Karpas-422 (cell line): ENCODE measurements at regions not wholly inside any gene's neighbourhood (a gene's known extent, or its start where the extent isn't known, plus 50 kb on each side); places are given as distances from the start of the nearest gene placed in this dataset.
"Not testable (repeated sequence)": the region's sequence is repeated elsewhere in the genome, so short reads cannot be mapped to it uniquely, and the experiment has no call there.

Source experiments
- DNase-seq: peaks from one replicate; pipeline ENCODE4 v3.0.0-alpha.2; 2015
- H2AFZ ChIP-seq: fragments of 200-600 bp; sonication (generic); 2 replicates; pipeline ENCODE4 v1.6.1; 2014; ENCODE audit warnings: antibody characterized with exemption, low read length, mixed read lengths
- H3K27ac ChIP-seq: fragments of 200-600 bp; sonication (generic); 2 replicates; pipeline ENCODE4 v1.5.1; 2014; ENCODE audit warnings: mild to moderate bottlenecking, low read length, moderate library complexity
- H3K27me3 ChIP-seq: fragments of 200-600 bp; sonication (generic); 2 replicates; pipeline ENCODE4 v1.6.1; 2014; ENCODE audit warnings: low read length, mixed read lengths
- H3K36me3 ChIP-seq: fragments of 200-600 bp; sonication (generic); 2 replicates; pipeline ENCODE4 v1.6.1; 2014; ENCODE audit warnings: low read length, mixed read lengths; ENCODE audit not compliant: insufficient read depth
- H3K4me1 ChIP-seq: fragments of 200-600 bp; sonication (generic); 2 replicates; pipeline ENCODE4 v1.6.1; 2014; ENCODE audit warnings: mild to moderate bottlenecking, low read length, mixed read lengths
- H3K4me2 ChIP-seq: fragments of 200-600 bp; sonication (generic); 2 replicates; pipeline ENCODE4 v1.6.1; 2014; ENCODE audit warnings: low read length, low read depth, mild to moderate bottlenecking; ENCODE audit not compliant: poor library complexity, severe bottlenecking
- H3K4me3 ChIP-seq: fragments of 200-600 bp; sonication (generic); 2 replicates; pipeline ENCODE4 v1.5.1; 2014; ENCODE audit warnings: mild to moderate bottlenecking, antibody characterized with exemption, low read length, mixed read lengths
- H3K79me2 ChIP-seq: fragments of 200-600 bp; sonication (generic); 2 replicates; pipeline ENCODE4 v1.6.1; 2014; ENCODE audit warnings: mild to moderate bottlenecking, low read length, mixed read lengths
- H3K9ac ChIP-seq: fragments of 200-600 bp; sonication (generic); 2 replicates; pipeline ENCODE4 v1.6.0; 2014; ENCODE audit warnings: low read length
- H3K9me2 ChIP-seq: fragments of 200-600 bp; sonication (generic), shearing (Covaris generic); replicated peaks from 2 replicates; pipeline ENCODE4 v1.6.0; 2014; ENCODE audit warnings: mild to moderate bottlenecking, low read length, moderate library complexity; ENCODE audit not compliant: insufficient read depth
- H3K9me3 ChIP-seq: fragments of 300-700, 200-600 bp; sonication (generic); 2 replicates; pipeline ENCODE4 v1.6.1; 2014; ENCODE audit warnings: low read length, mixed read lengths
- H4K20me1 ChIP-seq: fragments of 200-600 bp; sonication (generic); 2 replicates; pipeline ENCODE4 v1.6.1; 2014; ENCODE audit warnings: mild to moderate bottlenecking, antibody characterized with exemption, low read length, low read depth; ENCODE audit not compliant: insufficient read depth

DNA sequence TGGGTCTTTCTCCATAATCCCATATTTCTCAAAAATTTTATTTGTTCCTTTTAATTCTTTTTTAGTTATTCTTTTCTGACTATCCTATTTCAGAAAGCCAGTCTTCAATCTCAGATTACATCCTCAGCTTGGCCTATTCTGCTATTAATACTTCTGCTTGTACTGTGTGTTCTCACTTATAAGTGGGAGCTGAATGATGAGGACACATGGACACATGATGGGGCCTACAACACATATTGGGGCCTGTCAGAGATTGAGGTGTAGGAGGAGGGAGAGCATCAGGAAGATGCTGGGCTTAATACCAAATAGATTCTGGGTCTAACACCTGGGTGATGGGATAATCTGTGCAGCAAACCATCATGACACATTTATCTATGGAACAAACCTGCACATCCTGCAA, 82.3 kb downstream of the MAGEE1 start:
- no peaks in the 10 kb centered on the region for H3K27me3 ChIP-seq
- H3K36me3 ChIP-seq = no peaks in the 10 kb centered on the region
- H2AFZ ChIP-seq = no peak overlapping the region
- H3K79me2 ChIP-seq = no peaks in the 10 kb centered on the region
- H4K20me1 ChIP-seq = no peaks in the 10 kb centered on the region
- no peak overlapping the region for H3K27ac ChIP-seq
- H3K9ac ChIP-seq = no peak overlapping the region
- H3K4me3 ChIP-seq = no peak overlapping the region
- no peaks in the 10 kb centered on the region for H3K4me1 ChIP-seq
- no peak for DNase-seq
- no peak overlapping the region for H3K4me2 ChIP-seq
- H3K9me2 ChIP-seq = no peaks in the 10 kb centered on the region
- H3K9me3 ChIP-seq = no peaks in the 10 kb centered on the region

DNA sequence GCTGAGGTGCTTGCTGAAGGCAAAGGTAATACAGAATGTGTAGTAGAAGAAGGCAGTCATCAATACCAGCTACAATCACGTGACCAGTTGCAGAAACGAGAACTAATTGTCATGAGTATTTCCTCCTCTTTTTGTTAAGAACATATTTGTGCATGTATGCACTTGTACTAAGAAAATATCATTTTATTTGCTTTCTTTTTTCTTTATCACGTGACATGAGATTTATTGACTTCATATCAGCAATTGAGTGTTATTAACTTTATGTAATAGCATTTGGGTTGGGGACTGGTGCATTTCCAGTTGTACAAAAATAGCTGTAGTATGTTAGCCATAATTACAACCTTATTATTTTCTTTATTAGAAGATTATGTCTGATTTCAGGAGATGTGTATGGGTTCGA, 90.0 kb downstream of the MAGEE1 start:
- Histone ChIP-seq H4K20me1 (no peaks in the 10 kb centered on the region), H3K27ac (no peak overlapping the region), H3K79me2 (no peaks in the 10 kb centered on the region), H3K4me3 (no peak overlapping the region), H3K36me3 (no peaks in the 10 kb centered on the region), H3K9me3 (no peaks in the 10 kb centered on the region), H3K4me1 (no peaks in the 10 kb centered on the region), H3K9me2 (no peaks in the 10 kb centered on the region; the same call in 1 of the 2 replicates), H3K4me2 (no peak overlapping the region), H3K9ac (no peak overlapping the region), H3K27me3 (no peaks in the 10 kb centered on the region), H2AFZ (no peak overlapping the region)
- DNase-seq = no peak

DNA sequence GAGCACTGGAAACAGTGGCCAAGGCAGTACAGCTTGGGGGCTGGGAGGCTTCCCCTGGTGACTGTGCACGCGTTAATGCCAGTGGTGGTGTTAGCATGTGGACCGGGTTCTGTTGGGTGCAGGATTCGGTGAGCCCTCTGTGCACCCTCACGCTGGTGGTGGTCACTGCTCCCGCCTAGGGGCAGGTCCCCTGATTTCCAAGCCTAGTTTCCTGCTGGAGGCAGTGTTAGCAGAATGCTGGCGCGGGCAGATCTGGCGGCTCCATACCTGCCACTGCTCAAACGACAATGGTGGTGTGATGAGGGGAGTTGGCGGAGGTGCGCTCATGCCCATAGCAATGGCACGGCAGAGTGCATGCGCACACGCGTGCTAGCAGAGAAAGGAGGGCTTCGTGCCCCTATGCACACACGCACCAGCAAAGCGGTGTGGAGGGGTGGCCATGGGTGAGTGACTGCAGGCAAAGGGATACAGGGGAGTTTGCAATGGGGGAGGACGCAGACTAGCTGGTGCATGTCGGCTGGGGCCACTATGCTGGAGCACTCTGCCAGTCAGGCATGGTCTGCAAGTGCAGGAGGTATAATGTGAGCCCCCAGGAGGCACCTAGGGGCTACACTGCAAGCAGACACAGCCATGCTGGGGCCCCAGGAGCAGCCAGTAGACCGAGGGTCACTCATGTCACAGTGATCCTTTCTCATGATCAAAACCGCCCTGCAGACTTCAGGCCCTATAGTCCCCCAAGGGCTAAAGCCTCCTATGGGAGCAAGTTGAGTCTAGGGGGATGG, 93.0 kb downstream of the MAGEE1 start:
- Histone ChIP-seq H3K4me1 (no peaks in the 10 kb centered on the region), H4K20me1 (no peaks in the 10 kb centered on the region), H3K9me2 (no peaks in the 10 kb centered on the region; the same call in 1 of the 2 replicates), H3K9me3 (no peaks in the 10 kb centered on the region), H3K4me2 (no peak overlapping the region), H3K27me3 (no peaks in the 10 kb centered on the region), H3K36me3 (no peaks in the 10 kb centered on the region), H3K79me2 (no peaks in the 10 kb centered on the region), H3K9ac (no peak overlapping the region), H3K27ac (no peak overlapping the region), H3K4me3 (no peak overlapping the region), H2AFZ (no peak overlapping the region)
- DNase-seq = no peak

DNA sequence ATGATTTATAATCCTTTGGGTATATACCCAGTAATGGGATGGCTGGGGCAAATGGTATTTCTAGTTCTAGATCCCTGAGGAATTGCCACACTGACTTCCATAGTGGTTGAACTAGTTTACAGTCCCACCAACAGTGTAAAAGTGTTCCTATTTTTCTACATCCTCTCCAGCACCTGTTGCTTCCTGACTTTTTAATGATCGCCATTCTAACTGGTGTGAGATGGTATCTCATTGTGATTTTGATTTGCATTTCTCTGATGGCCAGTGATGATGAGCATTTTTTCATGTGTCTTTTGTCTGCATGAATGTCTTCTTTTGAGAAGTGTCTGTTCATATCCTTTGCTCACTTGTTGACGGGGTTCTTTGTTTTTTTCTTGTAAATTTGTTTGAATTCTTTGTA, 108.2 kb downstream of the MAGEE1 start:
- H3K9me2 ChIP-seq, H3K4me3 ChIP-seq, H3K79me2 ChIP-seq, H2AFZ ChIP-seq, H3K36me3 ChIP-seq, H3K4me1 ChIP-seq, H3K9me3 ChIP-seq, H3K27ac ChIP-seq, DNase-seq, H3K27me3 ChIP-seq, H3K4me2 ChIP-seq, H4K20me1 ChIP-seq, H3K9ac ChIP-seq: not testable (repeated sequence)

DNA sequence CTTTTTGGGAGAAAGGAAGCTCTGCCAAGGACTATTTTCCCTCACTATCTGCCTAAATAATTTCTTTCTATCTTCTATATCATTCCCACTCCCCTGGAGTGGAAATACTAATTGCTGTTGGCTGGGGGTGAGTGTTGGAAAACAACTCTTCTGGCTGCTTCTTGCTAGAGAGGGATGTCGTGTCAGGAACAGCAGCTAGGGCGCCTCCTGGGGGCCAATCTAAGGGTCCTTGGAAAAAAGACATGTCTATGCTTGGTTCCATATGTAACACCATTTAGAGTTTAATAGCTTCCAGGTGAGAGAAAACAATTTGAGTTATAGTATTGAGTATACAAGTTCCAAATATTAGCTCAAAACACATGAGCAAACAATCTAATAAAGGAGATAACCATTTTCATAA, 111.3 kb downstream of the MAGEE1 start:
- no peak overlapping the region for H3K27ac ChIP-seq
- H2AFZ ChIP-seq = no peak overlapping the region
- H3K4me2 ChIP-seq = no peak overlapping the region
- H3K9me2 ChIP-seq = no peaks in the 10 kb centered on the region
- no peaks in the 10 kb centered on the region for H4K20me1 ChIP-seq
- H3K4me1 ChIP-seq = no peaks in the 10 kb centered on the region
- H3K27me3 ChIP-seq = no peaks in the 10 kb centered on the region
- no peak overlapping the region for H3K9ac ChIP-seq
- no peak overlapping the region for H3K4me3 ChIP-seq
- H3K9me3 ChIP-seq = no peaks in the 10 kb centered on the region
- DNase-seq = peak; percentile 48
- H3K36me3 ChIP-seq = no peaks in the 10 kb centered on the region
- H3K79me2 ChIP-seq = no peaks in the 10 kb centered on the region

DNA sequence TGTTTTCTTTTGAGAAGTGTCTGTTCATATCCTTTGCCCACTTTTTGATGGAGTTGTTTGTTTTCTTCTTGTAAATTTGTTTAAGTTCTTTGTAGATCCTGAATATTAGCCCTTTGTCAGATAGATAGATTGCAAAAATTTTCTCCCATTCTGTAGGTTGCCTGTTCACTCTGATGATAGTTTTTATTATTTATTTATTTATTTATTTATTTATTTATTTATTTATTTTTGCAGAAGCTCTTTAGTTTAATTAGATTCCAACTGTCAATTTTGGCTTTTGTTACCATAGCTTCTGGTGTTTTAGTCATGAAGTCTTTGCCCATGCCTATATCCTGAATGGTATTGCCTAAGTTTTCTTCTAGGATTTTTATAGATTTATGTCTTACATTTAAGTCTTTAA, 115.9 kb downstream of the MAGEE1 start:
- not testable (repeated sequence) for H3K27ac ChIP-seq, H3K9ac ChIP-seq, H3K4me2 ChIP-seq, H3K27me3 ChIP-seq, H3K4me3 ChIP-seq, H3K79me2 ChIP-seq, H3K9me3 ChIP-seq, H3K36me3 ChIP-seq, DNase-seq, H3K4me1 ChIP-seq, H3K9me2 ChIP-seq, H2AFZ ChIP-seq, H4K20me1 ChIP-seq

DNA sequence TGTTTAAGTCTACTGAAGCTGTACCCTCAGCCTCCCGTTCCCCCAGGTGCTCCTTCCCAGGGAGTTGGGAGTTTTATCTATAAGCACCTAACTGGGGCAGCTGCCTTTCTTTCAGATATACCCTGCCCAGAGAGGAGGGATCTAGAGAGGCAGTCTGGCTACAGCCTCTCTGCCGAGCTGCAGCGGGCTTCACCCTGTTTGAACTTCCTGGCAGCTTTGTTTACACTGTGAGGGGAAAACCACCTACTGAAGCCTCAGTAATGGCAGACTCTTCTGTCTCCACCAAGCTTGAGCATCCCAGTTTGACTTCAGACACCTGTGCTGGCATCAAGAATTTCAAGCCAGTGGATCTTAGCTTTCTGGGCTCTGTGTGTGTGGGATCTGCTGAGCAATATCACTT, 122.5 kb downstream of the MAGEE1 start:
- H3K27me3 ChIP-seq = no peaks in the 10 kb centered on the region
- no peaks in the 10 kb centered on the region for H3K4me1 ChIP-seq
- no peak overlapping the region for H3K27ac ChIP-seq
- peaks cover 2% of the 10 kb centered on the region; the same call in 1 of the 2 replicates for H3K9me3 ChIP-seq
- no peaks in the 10 kb centered on the region for H4K20me1 ChIP-seq
- no peaks in the 10 kb centered on the region for H3K79me2 ChIP-seq
- H3K4me3 ChIP-seq = no peak overlapping the region
- H3K36me3 ChIP-seq = no peaks in the 10 kb centered on the region
- H3K4me2 ChIP-seq = no peak overlapping the region
- no peak for DNase-seq
- H3K9me2 ChIP-seq = no peaks in the 10 kb centered on the region
- H3K9ac ChIP-seq = no peak overlapping the region
- H2AFZ ChIP-seq = no peak overlapping the region

DNA sequence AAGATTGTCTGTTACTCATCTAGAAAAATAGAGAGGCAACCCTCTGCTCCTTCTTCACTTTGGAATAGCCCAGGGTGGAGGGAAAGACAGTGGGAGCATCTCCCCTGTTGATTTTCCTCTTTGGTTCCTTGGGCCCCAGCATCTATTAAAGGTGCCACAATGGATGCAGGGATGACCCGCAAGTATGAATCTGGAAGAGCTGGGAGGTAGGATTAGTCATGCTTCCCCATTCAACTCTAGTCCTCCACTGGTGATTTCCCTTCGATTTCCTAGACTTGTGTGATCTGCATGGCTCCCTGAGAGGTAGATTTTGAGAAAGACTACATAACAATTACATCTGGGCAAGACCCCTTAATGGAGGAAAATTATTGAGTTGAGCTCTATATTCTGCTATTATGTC, 127.8 kb downstream of the MAGEE1 start:
- Histone ChIP-seq H3K4me2 (no peak overlapping the region), H3K9ac (no peak overlapping the region), H4K20me1 (no peaks in the 10 kb centered on the region), H3K27ac (no peak overlapping the region), H3K79me2 (no peaks in the 10 kb centered on the region), H3K4me3 (no peak overlapping the region), H3K9me2 (no peaks in the 10 kb centered on the region), H3K4me1 (no peaks in the 10 kb centered on the region), H2AFZ (no peak overlapping the region), H3K27me3 (no peaks in the 10 kb centered on the region), H3K9me3 (peaks cover 6% of the 10 kb centered on the region; the same call in 1 of the 2 replicates), H3K36me3 (no peaks in the 10 kb centered on the region)
- DNase-seq = no peak
